Erythroblast (primary cell): ENCODE measurements at regions not wholly inside any gene's neighbourhood (a gene's known extent, or its start where the extent isn't known, plus 50 kb on each side); places are given as distances from the start of the nearest gene placed in this dataset.

Experiments
- DNase-seq, 2 experiments: peaks; one replicate each; lab custom pipeline; 2025; lab: John Stamatoyannopoulos, UW
- GATA1 ChIP-seq: IDR thresholded peaks from 2 replicates; pipeline ENCODE4 v1.6.1; 2011; ENCODE audit warnings: low read depth, mild to moderate bottlenecking, control low read depth, low read length, moderate library complexity
- POLR2A ChIP-seq: IDR thresholded peaks from 2 replicates; pipeline ENCODE4 v1.6.1; 2011; ENCODE audit warnings: mild to moderate bottlenecking, low read length

GRCh38 chr1:172970186-172970585 is 80.6 kb downstream of the TNFSF18 start:
- DNase-seq, result no peak

DNA sequence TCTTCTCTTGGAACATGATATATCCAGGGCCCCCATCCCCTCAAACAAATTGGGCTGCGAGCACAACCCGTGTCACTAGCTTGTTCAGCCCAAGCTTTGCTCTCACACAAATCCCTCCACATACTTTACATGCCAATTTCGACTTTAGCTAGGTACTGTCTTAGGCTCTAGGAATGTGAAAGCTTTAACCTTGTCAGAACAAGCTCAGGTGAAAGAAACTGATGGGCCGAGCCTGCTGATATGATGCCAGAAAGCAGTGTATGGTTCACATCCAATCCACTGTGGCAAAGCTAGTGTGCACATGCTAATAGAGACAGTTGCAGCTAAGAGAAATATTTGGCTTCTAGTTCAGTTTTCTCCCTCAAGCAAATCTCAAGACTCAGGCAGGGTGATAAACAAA is 79.5 kb downstream of the TNFSF18 start:
- DNase-seq, result no peak
- TF ChIP-seq GATA1, result no peak
- TF ChIP-seq POLR2A, result no peak

More at GRCh38 chr1:172970186-172970585, 80.6 kb downstream of the TNFSF18 start:
- TF ChIP-seq GATA1 (no peak), POLR2A (no peak)

- no peak for TF ChIP-seq GATA1
- no peak for TF ChIP-seq POLR2A
- DNase-seq, result no peak
Measured at GRCh38 chr1:172972258-172972657, 78.5 kb downstream of the TNFSF18 start.

DNA sequence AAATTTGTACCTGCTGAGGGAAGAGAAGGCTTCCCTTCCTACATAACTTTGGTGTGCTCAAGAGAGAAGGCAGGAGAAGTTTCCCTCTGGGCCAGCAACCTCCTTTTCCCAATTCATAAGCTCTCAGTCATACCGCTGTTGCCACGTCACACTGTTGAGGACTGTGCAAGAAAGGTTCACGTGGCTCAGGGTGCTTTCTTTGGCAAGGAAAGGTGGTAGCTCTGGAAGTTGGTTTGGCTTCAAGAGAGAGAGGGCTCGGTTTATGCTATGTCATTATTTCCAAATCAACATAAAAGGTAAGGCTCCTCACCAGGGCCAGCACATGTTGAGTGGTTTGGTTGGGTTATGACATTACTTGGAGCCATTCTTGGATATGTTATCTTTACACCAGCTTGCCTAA is 77.3 kb downstream of the TNFSF18 start:
- TF ChIP-seq GATA1 (no peak), POLR2A (no peak)
- DNase-seq, result no peak

- DNase-seq, result no peak
- no peak for TF ChIP-seq POLR2A
- TF ChIP-seq GATA1, result no peak
Measured at GRCh38 chr1:172976222-172977041, 74.3 kb downstream of the TNFSF18 start.

DNA sequence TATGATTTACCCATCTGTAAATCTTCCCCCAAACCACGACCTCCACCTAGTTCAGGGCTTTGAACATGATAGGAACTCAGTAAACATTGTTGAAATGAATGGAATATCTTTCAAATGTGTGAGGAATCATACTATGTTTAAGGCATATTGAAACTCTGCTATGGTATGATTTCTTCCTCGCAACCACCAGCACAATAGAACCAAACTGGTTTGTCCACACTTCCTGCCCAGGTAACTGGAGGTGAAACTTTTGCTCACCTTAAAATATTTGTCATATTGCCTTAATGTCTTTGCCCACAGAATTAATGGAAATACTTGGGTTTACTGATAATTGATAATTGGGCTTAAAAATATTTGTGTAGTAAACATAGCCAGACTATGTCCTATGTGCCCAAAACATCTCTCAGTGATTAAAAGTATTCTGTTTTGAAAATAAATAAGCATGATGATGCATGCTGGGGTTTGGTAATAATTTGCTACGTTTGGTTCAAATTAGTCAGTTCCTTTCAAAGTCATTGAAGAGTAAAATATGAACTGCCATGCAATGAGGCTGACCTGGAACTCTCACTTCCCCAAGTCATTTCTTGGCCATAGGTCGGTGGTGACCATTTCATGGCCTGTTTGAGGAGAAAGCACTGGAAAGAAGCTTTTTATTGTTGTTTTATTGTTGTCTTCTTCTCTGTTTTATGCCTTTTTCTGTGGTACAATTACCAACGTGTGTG is 73.3 kb downstream of the TNFSF18 start:
- TF ChIP-seq GATA1, result no peak
- DNase-seq, result no peak

DNA sequence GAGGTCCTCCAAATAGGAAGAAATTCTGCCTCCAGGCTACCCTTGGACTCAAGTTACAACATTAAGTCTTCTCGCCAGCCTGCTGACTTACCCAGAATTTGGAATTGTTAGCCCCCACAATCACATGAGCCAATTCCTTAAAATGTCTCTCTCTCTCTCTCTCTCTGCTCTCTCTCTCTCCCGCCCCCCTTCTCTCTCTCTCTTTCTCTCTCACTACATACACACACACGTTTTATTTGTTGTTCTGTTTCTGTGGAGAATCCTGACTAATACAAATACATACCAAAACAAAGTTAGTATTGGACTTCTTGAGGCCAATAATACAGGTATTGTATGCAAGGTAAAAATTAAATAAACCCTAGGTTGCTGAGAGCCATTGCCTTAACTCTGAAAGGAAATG is 72.1 kb downstream of the TNFSF18 start:
- no peak for DNase-seq
- TF ChIP-seq GATA1 (no peak), POLR2A (no peak)

DNA sequence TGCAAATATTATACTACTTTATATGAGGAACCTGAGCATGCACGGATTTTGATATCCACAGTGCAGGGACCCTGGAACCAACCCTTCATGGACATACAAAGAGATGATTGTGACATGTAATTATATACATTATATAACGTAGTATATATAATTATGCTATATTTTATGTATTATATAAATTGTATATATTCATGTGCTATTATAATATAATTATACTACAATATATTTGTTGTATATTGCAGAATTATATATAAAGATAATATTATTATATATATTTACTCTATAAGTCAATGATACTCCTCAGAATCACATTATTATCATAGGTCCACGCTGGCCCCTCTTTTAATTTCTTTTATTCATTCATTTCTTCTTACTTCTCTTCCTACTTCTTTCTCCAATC is 70.9 kb downstream of the TNFSF18 start:
- DNase-seq, result no peak
- TF ChIP-seq GATA1 (no peak), POLR2A (no peak)

DNA sequence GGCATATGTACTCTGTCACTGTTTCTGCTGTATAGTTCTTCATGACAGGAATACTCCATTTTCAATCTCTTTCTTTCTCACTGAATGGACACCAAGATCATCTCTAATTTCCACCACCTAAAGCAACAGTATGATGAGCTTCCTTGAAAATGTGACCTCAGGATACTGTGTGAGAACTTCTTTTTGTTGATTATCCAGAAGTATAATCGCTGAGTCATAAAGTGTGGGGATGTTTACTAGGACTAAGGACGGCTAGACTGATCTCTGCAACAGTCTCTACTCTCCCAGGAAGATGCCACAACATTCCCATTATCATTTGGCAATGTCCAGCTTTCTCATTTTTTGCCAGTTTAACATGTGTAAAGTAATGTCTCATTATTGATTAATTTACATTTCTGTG is 70.3 kb downstream of the TNFSF18 start:
- TF ChIP-seq POLR2A (no peak), GATA1 (no peak)
- no peak for DNase-seq

DNA sequence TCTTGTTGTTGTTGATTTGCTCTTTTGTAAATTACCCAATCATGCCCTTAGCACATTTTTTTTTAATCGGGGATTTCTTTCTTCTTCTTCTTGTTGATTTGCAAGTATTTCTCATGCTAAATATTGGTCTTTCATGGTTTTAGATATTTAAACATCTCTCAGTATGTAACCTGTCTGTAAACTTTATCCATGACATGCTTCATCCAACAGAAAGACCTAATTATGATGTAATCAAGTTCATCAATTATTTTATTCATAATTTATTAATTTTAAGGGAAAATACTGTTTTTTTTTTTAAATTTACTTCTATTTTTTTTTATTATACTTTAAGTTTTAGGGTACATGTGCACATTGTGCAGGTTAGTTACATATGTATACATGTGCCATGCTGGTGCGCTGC is 69.8 kb downstream of the TNFSF18 start:
- DNase-seq, result no peak
- TF ChIP-seq GATA1, result no peak
- TF ChIP-seq POLR2A, result no peak
